GM18909 (cell line): ENCODE measurements at regions not wholly inside any gene's neighbourhood (a gene's known extent, or its start where the extent isn't known, plus 50 kb on each side); places are given as distances from the start of the nearest gene placed in this dataset.
A peak's percentile ranks its signal among the peaks of the same experiment; 100 is the strongest.
"Not testable (repeated sequence)": the region's sequence is repeated elsewhere in the genome, so short reads cannot be mapped to it uniquely, and the experiment has no call there.

ENCODE experiments used
- ATAC-seq: cut with Tn5 transposase; IDR thresholded peaks from one replicate; pipeline ENCODE4 v1.9.1; 2021; ENCODE audit warnings: mild to moderate bottlenecking; ENCODE audit not compliant: unreplicated experiment, poor library complexity

DNA sequence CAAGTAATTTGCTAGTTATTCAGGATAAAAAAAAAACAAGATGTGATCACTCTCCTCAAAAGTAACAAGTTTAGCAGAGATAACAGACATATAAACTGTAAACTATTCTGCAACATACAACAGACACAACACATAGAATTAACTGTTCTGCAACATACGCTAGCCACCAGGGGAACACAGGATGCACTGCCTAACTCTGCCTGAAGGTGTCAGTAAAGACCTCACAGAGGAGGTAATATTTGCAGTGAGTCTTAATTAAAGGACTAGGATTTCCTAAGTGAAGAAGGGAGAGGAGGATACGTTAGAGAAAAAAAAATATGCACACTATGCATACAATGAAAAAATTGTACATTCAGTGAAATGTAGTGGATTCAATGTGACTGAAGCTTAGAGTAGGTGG lies 129.6 kb downstream of the NBPF8 start:
- peak; percentile 92 for ATAC-seq

DNA sequence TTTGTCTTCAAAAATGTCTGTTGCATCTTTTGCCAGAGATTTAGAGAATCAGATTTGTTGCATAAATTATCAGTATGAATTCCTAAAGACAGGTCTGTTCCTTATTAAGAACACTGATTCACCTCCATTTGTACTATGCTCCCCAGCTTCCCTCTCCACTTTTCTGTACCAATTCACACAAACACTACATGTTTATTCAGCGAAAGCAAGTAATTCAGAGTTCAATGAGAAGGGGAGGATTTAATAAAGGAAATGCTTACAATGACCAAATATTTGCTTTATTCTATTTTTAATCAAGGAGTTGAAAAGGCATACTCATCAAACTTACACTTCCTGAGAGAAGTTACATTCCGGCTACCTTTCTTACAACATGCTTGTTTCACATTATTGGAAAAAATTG lies 135.5 kb downstream of the NBPF8 start:
- not testable (repeated sequence) for ATAC-seq

DNA sequence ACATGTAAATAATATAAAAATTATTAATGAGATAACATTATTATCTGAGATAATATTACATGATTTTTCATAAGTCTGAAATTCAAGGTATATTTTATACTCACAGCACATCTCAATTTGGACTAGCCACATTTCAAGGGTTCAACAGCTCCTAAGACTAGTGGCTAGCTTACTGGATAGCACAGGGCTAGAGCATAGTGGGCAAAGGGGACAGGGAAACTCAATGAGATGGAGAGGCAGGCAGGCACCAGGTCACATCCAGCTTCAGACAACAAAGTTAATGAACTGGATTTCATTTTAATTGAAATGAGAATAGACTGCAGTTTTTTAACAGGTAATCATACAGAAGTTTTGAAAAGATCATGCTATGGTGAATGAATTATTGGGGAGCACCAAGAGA lies 137.4 kb downstream of the NBPF8 start:
- ATAC-seq, result not testable (repeated sequence)

DNA sequence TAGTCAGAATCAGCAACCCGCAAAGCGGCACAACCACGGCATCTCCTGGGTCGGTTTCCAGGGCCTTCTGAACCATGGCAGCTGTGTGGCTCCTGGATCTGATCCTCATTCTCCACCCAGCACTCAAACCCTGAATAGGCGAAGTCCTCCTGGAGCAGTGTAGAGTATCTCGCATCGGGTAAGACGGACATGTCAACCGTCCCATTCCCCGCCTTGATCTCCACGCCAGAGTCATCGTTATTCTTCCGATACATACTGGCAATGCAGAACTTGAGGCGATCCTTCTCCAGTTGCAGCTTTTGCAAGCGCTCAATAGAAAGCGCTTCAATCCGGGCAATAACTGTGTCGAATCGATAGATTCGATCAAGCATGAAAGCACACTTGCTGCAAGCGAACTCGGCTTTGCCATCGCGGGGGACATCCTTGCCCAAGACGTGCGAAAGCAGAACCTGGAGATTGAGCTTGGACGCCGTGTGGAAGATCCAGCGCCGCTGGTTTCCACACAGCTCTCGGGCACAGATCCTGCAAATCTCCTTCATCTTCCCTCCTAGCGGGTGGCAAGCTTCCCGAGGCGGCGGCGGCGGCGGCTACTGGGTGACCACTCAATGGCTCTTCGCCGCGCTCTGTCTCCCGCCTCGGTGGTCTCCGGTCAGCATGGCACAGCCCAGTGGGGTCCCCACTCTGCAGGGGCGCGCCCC lies 142.9 kb downstream of the NBPF8 start:
- ATAC-seq, result peak; percentile 2

DNA sequence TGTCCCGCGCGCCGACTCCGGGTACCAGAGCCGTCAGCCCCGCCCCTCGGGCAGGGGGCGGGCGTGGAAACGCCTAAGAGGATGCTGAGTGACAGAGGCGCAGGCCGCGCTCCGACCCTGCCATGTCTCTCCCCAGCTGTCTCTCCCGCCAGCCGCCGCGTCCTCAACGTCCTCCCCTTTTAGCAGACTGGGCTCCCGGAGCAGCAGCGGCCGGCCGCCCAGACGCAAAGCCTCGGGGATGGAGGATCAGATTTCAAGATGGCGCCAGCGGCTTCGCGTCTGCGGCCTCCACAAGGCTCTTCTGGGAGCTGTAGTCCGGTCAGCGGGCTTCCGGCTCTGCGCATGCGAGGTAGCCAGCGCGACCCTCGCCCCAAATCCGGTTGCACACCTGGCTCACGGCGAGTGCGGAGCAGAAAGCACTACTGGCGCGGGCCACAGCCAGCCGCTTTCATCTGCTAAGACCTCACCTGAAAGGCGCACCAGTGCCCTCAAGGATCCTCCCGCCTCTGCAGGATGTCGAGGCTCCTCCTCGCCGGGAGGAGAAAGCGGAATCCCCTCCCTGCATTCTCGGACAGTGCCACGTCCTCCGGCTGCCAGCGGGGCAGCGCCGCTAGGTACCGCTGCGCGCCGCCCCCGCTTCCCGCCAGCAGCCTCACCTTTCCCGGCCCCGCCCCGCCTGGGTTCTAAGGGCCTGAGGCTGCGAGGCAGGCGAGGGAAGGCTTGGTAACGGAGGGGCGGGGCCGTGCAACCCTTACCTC lies 143.6 kb downstream of the NBPF8 start:
- ATAC-seq, result peak; percentile 85

DNA sequence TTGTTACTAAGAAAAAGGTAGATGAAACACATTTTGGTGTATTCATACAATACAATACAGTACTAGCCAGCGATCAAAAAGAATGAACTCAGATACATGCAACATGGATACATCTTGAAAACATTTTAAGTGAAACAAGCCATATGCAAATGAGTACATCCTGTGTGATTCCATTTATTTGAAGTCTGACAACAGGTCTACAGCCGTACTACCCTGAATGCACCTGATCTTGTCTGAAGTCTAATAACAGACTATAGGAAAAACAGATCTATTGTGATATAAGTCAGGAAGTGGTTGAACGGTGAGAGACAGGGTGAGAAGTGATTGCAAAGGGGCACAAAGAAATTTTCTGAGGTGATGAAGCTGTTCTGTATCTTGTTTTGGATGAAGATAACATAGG lies 146.9 kb downstream of the NBPF8 start:
- not testable (repeated sequence) for ATAC-seq

DNA sequence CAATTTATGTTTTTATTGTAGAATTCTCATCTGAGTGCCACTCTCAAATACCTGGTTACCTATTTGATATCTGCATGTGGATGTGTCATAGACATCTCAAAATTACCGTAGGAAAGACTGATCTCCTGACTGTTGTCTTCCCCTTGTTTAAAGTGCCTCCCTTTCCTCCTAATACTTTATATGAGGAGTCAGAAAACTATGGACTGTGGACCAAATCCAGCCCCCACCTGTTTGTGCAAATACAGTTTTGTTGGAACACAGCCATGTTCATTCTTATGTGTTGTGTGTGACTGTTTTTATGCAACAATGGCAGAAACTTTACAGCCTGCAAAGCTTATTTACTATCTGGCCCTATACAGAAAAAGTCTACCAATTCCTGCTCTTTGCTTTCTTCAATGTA lies 150.6 kb downstream of the NBPF8 start:
- ATAC-seq, result not testable (repeated sequence)

DNA sequence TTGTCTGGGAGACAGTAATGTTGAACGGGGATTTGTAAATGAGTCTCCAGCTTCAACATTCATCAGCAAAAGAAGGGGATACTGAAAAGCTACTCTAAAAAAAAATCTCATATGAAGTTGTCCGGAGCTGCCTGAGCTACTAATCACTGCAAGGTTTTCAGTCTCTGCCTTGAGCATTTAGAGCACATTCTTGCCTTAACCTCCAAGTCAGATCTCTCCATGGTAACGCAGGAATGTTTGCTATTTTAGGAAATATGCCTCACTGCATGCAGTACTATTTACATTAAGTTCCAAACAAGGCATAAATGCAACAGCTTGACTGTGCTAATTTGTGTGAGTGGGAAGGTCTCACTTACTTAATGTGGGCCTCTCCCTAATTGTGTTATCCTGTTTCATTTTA lies 152.8 kb downstream of the NBPF8 start:
- not testable (repeated sequence) for ATAC-seq

DNA sequence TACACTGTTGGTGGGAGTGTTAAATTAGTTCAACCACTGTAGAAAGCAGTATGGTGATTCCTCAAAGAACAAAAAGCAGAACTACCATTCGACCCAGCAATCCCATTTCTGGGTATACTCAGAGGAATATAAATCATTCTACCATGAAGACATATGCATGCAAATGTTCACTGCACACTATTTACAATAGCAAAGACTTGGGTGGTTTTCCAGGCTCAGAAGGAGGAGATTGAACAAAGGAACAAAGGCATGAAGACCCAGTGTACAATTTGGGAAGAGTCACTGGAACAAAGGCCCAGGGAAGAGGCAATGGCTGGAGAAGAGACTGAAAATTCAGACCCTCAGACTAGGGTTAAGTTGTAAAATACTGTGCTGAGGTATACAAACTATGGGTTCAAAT lies 148.5 kb upstream of the NBPF26 start:
- not testable (repeated sequence) for ATAC-seq

DNA sequence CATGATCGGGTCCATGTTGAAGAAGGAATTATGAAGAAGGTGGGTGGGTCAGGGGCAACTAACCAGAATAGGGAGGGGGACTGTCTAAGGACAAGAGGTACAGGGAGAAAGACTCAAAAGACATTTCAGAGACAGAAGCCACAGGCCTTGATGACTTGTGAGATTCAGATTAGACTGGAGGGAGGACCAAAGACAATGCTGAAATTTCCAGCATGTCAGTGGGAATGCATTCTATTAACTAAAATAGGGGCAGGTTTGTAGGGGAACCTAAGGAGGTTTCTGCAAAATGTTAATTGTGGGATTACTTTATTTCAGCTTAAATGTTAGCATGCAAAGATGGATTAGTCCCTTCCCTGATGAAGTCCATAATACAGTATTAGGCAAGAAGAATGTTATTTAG lies 141.6 kb upstream of the NBPF26 start:
- ATAC-seq, result not testable (repeated sequence)

DNA sequence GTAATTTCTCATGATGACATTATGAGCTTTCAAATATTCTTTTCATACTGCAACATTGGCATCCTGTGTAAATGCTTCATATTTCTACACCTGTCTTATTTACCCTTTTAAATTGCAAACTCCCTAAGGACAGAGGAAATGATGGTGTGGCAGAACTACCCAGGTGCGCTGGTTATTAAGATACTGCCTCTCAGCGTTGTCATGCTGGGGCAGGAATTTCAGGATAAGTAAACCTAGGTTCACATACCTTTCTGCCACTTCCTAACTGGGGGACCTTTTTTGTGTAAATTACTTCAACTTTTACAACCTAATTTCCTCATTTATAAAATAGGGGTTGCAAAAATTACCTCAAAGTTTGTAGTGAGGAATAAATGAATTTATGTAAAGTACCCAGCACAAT lies 137.7 kb upstream of the NBPF26 start:
- ATAC-seq, result not testable (repeated sequence)

DNA sequence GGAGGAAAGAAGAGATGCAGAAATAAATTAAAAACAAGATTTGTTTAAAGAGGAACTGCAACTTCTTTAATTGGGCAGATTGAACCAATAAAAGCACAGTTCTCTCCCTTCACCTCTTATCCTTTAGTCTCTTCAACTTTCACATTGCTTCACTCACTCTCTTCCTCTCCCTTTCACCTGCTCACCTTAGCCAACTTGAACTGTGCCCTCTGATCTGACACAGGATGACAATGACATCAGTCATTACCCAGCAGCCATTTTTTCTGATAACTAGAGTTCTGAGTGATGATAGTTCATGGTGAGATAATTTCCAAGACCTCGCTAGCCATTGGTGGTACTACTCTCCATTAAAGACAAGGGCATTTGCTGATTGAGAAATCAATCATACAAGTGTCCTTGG lies 134.9 kb upstream of the NBPF26 start:
- ATAC-seq, result not testable (repeated sequence)

DNA sequence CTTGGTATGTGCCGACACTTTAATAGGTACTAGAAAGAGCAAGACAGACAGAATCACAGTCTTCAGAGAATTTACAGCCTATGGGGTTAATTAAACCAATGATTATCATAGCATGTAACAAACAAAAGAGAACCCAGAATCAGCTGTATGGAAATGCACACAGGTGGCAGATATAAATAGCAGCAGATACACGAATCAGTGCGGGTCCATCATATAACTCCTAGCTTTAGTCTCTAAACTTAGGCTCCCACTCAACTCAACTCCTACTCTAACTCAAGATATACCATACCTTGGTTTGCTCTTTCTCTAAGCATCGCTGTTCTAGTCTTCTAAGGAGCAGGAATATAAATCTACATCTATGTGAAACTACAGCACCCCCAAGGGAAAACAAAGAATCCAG lies 132.0 kb upstream of the NBPF26 start:
- not testable (repeated sequence) for ATAC-seq

DNA sequence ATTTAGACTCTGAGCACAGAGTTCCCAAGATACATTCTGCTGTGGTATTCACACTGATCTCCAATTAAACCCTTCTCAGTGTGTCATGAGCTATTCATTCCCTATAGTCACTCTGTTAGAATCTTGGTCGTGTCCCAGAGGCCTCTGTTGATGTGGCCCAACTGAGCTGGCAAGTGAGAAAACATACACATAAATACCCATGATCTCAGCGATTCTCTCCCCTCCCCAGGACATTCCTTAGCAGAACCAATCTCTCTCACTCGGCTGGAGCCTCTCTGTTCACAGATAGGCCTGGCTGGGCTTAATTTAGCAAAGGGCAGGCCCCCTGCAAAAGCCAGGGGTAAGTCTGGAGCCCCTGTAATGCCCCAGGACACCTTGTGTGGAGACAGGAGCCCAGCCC lies 130.8 kb upstream of the NBPF26 start:
- ATAC-seq, result not testable (repeated sequence)

DNA sequence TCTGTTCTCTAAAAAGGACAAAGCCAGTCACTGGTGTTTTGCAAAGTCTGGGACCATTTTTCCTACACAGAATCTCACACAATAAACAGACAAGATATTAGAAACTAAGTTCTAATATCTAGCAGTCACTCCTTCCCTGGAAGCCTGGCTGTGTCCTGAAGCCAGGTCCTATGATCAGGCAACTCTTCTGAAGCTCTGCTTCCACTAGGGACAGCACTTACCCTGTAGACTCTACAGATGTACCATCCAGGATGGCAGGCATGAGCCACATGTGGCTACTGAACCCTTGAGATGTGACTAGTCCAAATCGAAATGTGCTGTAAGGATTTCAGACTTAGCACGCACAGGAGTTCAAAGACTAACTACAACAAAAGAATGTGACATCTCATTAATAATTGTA lies 130.1 kb upstream of the NBPF26 start:
- ATAC-seq, result not testable (repeated sequence)

DNA sequence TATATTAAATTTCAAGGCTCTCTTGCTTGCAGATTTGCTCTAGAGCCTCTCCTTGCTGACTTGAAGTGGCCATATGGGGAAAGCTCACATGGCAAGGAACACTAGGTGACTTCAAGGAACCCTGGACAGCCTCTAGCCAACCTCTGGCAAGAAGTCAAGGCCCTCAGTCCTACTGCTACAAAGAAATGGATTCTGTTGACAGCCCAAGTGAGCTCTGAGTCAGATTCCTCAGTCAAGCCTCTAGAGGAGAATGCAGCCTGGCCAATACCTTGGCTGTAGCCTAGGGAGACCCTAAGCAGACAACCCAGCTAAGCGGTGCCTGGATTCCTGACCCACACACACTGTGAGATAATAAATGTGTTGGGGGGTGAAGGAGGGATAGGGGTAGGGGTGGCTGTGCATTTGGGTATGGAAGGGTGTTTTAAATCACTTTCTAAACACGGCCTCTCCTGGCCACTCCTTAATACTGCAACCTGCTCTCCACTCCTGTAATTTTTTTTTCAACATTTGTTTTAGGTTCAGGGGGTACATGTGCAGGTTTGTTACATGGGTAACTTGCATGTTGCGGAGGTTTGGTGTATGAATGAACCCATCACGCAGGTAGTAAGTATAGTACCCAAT lies 125.3 kb upstream of the NBPF26 start:
- not testable (repeated sequence) for ATAC-seq

DNA sequence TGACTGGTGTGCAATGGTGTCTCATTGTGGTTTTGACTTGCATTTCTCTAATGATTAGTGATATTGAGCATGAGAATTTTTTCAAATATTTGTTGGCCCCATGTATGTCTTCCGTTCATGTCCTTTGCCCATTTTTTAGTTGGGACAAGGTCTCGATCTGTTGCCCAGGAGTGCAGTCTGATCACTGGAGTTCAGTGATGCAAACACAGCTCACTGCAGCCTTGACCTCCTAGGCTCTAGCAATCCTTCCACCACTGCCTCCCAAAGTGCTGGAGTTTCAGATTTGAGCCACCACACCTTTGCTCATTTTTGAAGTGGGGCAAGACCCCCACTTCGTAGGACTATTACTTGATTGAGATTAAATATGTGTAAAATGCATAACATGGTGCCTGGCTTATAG lies 124.2 kb upstream of the NBPF26 start:
- not testable (repeated sequence) for ATAC-seq

DNA sequence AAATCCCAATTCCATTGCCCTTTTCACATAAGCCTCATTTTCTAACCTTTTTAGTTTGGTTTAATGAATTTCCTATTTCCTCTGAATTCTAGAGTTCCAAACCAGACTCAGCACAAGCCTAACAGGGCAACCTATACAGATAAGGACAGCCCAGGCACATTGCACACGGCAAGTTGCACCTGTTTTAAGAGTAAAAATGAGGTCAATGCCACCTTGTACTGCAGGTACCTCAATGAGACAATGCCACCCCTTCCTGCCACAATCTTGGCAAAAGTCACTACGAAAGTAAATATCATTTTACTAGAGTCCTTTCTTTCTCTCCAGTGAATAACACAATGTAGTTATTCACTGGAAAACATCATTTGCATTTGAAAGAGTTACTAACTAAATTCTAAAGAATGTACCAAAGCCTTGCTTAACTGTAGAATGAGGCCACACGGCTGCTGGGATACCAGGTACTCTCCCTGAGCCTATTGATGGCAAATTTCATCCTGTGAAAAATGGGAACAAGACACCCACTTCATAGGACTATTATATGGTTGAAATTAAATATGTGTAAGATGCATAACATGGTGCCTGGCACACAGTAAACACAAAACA lies 123.2 kb upstream of the NBPF26 start:
- ATAC-seq, result not testable (repeated sequence)

DNA sequence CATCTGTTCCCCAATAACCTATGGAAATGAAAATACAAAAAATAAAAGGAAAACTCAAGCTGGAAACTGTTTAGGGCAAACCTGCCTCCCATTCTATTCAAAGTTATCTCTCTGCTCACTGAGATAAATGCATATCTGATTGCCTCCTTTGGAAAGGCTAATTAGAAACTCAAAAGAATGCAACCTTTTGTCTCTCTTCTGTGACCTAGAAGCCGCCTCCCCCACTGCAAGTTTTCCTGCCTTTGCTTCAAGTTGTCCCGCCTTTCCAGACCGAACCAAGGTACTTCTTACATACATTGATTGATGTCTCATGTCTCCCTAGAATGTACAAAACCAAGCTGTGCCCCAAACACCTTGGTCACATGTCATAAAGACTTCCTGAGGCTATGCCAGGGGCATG lies 115.9 kb upstream of the NBPF26 start:
- not testable (repeated sequence) for ATAC-seq

DNA sequence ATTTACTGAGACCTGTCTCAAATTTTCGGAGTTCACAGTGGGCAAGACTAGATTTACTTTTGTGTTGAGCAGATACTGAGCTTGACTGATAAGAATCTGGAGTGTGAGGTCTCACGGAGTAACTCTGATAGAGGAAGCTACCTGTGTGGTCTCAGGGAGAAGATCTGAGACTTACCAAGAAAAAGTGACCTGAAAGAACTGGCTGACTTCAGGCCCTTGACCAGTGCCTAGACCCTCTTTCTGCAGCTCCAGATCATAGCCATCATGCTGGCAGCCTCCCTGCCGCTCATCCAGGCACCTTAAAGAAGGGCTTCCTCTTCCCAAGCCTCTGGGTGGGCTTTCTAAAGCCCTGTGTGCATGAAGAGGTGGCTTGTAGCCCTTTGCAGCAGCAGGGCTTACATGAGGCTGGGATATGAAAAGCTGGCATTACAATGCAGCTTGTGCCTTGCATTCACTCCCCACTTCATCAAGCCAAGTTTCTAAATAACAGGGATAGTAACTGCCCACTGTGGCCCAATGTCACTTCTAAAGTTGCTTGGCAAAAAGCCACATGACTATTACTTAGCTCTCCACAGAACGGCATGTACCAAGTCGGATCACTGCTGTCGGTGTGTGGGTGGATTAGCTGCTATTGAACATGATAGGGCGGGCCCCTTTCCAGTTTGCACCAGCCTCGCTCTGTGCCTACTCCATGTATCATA lies 115.3 kb upstream of the NBPF26 start:
- not testable (repeated sequence) for ATAC-seq
